ENCODE measurements at regions not wholly inside any gene's neighbourhood (a gene's known extent, or its start where the extent isn't known, plus 50 kb on each side); places are given as distances from the start of the nearest gene placed in this dataset.

DNA sequence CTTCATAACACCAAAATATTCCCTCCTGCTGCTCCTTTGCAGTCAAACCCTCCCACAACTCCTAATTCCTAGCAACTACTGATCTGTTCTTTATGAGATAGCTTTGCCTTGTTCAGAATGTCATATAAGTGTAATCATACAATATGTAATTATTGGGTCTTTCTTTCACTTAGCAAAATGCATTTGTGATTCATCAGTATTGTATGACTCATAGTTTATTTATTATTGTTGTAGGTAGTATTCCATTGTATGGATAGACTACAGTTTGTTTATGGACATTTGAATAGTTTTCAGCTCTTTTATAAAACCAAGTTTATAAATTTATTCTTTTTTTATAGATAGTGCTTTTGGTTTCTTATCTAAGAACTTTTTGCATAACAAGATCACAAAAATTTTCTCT, 468.2 kb upstream of the KIF2A start:
- no peak for DNase-seq

DNA sequence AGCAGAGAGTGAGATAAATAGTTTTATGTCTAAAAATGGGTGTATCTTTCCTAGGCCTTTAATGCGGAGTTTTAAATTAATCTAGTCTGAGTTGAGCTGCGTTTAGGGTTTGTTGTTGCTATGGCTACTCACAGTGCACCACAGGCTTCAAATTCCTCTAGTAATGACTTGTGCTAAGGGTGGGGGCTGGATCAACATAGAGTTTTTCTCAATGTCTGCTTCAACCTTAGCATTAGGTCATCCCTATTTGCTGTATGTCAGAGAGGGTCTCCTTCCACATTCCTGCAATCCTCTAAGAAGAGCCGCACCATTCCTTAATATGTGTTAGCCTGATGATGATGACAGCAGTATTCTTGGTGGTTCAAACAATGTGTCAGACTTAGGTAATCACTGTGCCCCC, 465.6 kb upstream of the KIF2A start:
- no peak for DNase-seq

DNA sequence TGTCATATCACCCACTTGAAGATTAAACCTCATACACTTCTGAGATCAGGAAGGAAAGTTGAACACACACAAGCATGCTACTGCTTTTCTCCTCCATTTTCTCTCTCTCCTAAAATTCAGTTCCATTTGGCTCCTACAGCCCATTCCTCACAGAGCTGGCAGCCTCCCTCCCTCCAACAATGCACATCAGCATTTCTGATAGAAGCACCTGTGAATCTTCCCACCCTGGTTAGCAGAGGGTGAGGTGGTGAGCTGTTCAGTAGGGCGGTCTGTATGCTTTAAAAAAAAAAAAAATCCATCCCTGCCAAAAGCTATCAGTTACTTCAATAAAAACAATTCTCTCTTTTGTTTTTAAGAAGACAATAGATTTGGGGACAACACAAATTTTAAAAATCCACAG, 463.2 kb upstream of the KIF2A start:
- no peak for DNase-seq

DNA sequence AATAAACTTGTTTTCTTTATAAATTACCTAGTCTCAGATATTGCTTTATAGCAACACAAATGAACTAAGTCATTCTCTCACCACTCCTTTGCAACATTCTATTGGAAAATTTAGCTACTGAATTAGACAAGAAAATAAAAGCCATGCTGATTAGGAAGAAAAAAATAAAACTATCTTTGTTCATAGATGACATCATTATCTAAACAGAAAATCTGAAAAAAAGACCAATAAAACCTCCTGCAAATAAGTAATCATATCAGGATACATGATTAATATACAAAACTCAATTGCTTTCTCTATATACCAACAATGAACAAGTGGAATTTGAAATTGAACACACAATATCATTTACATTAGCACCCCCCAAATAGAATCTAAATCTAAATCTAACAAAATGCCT, 455.3 kb upstream of the KIF2A start:
- DNase-seq = no peak

DNA sequence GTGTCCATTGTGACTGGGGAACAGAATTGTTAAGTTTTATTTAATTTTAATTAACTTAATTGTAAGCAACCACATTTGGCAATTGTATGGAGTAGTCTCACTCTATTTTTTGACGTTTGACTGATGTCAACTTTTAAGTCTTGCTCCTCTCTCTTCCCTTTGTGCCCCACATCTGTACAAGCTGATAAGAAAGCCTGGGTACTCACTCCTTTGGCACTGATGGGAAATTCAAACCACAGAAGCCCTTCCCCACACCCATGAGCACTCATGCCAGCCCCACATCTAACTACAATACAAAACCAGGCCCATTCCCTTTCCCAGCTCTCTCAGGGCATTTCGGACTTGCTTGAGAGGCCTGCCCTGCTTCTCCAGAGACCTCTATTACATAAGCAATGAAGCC, 451.5 kb upstream of the KIF2A start:
- DNase-seq = no peak

DNA sequence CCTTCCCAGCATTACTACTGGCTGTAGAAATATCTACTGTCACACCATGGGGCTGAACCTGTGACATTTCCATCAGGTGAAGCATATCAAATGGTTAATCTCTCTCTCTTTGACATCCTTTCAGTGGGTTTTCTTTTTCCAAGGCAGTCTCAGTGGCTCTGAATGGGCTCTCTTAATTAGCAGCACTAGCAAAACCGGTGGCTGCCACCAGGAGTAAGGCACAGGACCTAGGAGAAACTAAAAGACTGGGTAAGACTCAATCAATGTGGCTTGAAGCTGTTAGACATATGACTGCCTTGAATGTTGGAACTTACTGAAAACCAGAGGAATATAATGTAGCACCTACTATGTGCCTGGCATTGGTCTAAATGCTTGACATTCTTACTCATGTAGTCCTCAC, 445.0 kb upstream of the KIF2A start:
- DNase-seq = no peak

DNA sequence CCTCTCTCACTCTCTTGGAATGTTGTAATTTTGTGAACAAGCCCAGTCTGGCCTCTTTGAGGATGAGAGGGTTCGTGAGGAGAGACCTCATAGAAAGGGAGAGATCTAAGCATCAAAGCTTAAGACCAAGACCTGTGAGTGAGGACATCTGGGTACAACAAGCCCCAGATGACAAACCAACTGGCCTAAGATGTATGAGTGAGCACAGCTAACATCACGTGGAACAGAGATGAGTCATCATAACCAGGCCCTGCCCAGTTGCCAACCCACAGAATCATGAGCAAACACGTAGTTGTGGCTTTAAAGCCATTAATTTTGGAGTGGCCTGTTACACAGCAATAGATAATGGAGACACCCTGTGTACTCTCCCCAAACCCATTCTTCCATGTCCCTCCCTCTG, 439.1 kb upstream of the KIF2A start:
- DNase-seq = no peak

DNA sequence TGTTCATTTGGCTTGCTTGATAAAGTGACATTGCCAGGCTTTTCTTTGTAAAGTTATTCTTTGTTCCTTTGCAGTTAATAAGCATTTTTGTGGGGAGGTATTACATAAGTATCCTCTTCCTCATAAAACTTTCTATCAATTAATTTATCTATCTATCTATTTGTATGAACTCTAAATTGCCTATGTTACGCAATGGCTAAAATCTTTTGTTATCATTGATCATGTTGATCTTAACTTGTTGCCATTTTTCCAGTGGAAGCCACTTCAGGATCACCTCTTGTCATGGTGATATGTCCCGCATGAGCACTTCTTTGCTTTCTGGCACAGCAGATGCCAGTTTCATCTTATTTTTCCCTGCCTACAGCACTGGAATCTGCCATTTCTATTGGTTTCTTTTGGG, 436.7 kb upstream of the KIF2A start:
- no peak for DNase-seq

DNA sequence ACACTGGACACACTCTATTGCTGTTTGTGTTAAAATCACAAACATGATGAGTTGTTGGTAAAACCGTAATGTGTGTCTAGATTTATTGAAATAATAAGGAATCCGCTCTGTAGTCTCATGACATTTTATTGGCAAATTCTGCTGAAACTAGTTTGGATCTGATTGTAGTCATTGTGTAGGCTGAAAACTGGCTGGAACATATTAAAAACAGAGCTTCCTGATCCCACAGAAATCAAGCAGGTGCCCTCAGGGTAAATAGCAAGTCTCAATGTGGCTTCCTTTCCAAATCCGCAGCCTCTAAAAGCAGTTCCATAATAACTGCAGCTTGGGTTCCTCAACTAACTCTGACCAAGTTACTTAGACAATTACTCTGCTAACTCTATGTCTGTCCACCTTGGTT, 427.5 kb upstream of the KIF2A start:
- no peak for DNase-seq

DNA sequence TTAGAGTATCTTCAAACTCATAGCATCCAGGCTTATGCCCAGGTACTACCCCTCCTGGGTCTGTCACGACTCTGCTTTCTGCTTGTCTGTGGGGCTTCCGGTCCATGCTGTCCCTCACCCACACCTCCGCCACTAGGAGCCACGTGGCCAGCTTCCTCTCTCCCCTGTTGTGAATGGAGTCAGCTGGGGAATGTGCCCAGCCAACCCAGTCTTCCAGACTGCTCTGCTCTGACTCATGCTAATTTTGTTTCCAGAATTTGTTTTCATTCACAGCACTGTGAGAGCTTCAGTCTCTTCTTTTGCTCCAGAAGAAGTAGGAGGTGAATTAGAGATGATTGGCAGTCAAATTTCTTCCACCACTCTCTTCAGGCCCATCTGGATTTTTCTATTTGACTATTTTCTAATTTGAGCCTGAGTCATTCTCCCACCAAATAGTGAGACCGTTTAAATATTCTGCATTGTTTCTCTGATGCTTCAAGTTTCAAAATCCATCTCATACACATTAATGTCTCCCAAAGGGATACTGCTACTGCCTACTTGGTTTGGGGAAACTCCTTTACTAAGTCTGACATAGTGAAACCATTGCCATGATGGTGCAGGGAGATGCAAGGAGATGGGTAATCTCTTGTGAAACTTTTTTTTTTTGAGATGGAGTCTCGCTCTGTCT, 424.1 kb upstream of the KIF2A start:
- DNase-seq = no peak

DNA sequence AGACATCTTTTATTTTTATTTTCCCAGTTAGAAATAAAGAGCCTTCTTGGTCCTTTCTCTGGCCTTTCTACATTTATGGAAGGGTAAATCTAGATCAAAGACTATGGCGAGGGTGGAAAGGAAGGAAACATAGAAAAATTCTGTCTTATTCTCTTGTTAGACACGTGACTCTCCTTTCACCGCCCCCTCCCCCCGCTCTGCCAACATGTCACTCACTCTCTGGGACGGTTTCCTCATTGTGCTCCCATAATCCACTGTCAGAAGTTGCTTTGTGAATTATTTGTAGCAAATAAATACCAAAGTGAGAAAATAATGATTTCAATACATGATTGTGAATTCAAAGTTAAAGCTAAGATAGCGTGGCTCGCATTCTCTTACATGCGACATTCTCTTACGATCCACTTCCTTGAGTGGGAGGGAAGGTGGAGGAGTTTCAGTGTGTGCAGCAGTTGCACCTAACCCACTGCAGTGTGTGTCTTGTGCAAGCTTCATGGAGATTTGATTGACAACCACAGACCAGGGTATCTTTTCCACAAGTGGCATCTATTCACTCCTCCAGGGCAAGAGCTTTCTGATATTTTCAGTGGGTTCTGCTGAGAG, 423.0 kb upstream of the KIF2A start:
- DNase-seq = no peak

DNA sequence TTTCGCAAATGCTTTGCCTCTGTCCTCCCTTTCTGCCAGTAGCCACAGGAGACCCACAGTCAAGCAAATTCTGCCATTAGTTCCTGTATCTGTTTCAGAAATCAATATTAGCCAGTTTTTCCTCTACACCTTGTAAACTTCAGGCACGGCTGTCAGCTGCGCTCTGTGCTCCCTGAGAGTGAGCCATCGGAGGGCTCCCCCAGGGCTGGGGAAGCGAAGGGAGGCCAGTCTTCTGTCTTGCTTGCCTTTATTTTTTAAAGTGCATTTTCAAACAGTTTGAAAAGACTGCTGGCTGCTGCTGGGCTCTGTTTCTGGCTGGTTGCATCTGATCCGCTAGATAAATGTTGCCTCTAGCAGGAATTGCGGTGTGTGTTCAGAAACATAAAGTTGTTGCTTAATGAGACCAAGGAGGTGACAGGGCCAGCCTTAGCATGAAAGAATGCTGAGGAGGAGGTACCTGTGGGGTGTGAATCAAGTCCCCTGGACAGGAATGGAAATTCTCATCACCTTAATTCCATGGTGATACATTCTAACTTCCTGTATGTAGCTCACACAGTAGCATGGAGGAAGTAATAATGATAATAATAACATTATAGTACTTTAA, 421.7 kb upstream of the KIF2A start:
- DNase-seq = no peak

DNA sequence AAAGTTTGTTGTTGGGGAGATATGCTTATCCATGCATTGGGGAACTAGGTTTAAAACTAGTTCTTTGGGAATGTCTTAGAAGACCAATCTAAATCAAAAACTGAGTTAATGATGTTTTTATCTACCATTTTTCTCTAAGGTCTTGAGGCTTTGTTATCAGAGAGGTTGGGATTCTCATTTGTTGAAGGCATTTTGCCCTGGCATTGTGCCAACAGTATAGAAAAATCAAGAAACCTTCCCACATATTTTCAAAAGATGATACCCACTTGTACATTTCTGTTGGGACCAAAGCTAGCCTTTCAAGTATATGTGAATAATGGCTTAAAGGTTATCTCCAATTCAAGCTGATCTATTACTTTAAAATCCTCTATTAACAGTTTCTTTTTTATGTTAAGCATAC, 419.8 kb upstream of the KIF2A start:
- no peak for DNase-seq

DNA sequence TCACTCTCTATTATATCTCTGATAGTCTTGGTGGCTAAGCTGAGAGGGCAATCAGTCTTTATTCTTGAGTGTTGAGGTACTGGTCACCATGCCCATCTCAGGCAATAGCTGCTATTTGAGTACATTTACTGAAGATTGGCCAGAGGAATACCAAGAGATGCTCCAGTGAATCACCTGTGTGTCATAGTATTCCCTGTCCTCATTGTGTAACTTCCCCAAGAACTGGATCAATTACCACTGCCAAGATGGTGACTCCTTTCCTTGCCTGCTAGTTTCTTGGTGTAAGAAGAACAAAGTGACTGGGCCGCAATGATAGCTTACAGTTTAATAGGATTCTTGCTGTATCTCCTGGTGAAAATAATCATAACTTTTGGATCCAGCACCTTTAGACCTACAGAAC, 418.7 kb upstream of the KIF2A start:
- no peak for DNase-seq

DNA sequence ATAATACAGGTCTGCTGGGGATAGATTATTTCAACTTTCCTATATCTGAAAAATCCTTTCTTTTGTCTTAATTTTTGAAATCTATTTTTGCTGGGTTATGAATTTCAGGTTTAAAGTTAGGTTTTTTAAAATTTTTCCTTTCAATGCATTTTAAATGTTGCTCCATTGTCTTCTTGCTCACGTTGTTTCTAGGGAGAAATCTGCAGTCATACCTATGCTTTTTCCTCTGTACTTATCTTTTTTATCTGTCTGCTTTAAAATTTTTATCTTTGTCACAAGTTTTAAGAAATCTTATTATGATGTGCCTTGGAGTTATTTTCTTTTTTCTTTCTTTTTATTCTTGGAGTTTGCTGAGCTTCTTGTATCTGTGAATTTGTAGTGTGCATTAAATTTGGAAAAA, 412.0 kb upstream of the KIF2A start:
- no peak for DNase-seq

DNA sequence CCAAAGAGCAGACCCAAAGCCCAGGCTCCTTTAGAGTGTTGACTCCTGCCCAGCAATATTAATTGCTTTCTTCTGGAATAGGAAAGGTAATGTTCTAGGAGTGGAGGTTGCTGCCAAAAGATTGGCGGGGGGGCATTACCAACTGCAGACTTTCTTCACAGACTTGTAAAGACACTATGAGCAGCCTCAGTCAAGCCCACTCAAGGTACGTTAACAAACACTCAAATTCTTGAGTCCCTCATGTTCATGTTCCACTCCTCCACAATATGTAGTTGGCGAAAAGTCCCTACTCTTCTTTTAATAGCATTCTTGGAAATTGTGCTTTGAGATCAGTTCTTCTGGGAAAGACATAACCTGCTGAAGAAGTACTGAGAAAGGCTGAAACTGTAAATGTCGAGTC, 409.2 kb upstream of the KIF2A start:
- DNase-seq = no peak

DNA sequence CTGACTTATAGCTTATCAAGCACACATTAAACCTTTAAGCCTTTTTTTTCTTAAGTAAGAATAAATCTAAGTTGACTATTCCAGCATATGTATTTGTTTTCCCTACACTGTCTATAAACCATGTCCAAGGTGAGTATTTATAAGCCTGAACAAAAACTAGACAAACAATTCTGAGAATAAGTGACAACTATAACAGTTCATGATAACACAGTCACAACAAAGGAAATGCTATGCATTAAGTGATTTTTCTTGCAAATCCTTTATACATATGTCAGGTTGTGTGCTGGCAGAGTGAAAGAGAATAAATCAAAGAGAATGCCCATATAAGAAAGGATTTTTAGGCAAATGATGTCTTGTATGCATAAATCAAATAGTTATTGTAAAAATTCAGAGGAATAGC, 408.8 kb upstream of the KIF2A start:
- no peak for DNase-seq

DNA sequence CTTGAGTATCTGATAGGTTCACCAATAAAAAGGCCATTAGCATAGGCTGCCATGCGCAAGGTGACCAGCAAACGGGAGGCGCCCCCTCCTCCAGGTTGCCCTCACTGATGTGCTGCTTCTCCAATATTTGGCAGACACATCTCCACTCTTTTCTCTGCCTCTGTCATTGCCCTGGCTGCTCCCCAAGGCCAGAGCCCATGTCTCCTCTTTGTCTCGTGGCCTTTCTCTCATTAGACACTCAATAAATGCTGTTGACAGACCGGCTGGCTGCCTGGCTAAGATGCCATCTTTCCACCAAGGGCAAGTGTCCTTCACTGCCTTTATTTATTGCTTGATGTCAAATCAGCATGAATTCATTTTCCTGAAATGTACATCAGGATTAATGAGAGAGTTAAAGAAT, 404.0 kb upstream of the KIF2A start:
- no peak for DNase-seq

DNA sequence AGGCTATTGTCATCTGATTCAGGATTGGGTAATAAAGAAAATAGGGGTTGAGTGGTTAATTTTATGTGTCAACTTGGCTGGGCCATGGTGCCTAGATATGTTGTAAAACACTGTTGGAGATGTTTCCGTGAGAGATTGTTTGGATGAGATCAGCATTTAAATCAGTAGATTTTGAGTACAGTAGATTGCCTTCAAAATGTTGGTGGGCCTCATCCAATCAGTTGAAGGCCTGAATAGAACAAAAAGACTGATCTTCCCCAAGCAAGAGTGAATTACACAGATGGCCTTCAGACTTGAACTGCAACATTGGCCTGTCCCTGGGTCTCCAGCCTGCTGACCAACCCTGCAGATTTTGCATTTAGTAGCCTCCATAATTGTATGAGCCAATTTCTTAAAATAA, 401.3 kb upstream of the KIF2A start:
- no peak for DNase-seq

DNA sequence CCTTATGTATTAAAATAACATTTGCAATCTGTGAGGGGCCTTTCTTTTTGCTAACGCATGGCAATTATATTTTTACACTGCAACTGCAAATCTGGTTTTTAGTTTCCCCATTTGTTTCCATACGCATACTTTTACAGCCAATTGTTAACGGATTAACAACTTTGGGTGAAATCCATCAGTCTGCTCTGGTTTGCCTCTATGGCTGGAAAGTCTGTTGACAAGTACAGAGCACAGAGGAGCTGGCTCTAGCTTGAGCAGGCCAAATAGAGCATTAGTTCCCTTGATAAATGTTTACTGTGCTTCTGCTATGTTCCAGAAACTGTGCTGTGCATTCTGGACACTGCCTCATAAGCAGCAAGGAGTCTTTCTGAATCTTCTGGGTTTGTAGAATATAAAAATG, 400.4 kb upstream of the KIF2A start:
- no peak for DNase-seq

DNA sequence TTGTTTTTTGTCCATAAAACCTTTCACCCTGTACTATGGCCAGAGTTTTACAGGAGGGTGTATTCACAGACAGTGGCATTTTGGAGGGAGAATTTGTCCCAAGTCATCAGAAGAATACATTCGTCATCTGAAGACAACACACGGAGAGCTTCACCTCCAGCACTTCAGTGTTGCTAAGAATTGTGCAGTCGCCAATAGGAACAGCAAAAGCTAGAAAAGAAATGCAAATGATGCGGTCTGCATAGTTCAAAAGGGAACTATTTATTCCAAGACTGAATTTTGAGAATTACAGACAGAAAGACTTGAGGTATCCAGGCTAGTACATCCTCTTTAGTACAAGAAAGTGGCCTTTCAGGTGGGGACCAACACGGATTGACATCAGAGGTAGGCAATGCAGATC, 399.2 kb upstream of the KIF2A start:
- DNase-seq = no peak

DNA sequence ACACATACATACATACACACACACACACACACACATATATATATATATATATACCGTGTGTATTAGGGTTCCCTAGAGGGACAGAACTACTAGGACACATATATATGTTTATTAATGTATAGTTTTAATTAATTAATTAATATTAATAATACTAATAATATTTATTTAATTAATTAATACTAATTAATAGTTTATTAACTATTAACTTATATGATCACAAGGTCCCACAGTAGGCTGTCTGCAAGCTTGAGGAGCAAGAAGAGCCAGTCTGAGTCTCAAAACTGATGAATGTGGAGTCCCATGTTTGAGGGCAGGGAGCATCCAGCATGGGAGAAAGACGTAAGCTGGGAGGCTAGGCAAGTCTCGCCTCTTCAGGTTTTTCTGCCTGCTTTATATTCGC, 398.0 kb upstream of the KIF2A start:
- no peak for DNase-seq

DNA sequence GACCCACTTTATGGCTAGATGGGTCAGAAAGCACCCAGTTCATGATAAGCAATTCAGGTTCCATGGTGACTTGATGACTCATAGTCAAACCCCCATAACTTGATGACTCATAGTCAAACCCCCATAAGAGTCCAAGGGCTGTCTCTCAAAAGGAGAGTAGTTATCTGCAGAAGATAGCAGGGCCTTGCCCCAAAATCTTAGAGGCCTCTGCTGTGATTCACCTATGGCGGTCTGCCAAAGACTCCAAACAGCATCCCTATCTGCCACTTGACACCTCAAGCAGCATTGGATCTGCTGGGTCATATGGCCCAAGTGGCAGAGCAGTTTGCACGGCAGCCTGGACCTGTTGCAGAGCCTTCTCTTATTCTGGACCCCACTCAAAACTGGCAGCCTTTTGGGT, 395.2 kb upstream of the KIF2A start:
- no peak for DNase-seq

DNA sequence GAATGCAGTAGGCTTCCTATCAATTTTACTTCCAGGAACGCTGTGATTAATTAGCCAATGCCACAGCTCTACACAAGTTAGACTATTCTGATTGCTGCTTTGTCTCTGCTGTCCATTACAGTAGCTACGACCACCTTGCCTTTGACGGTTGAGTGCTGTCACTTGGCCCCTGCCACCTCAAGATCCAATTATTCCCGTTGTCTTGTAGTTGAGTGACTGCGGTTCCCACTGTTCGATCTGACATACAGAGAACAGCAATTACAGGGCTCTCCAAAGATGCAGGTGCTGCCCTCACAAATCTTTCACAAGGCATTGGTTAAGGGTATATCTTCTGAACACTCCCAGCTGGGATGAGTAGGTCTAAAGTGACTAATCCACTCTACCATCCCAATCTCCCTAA, 393.4 kb upstream of the KIF2A start:
- DNase-seq = no peak

DNA sequence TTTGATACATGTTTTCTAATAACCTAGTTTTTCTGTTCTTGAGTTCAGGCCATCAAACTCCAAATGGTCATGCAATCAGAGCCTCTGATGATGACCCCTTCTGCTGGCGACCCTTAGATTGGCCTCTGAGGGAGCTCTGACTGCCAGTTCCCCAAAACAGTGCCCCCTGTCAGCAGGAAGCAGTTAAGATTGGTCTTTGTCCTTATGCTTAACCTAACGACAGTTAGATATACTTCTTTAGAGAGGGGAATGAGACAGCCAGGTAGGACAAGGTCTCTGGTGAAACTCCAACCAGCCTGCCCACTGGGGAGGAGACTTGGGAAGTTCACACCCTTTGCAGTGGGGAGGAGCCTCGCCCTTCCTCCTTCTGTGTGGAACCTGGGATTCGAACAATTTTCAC, 390.4 kb upstream of the KIF2A start:
- DNase-seq = no peak

Measured in activated CD8-positive, alpha-beta memory T cell treated with anti-CD3 and anti-CD28 coated beads, Interleukin-2, amount 50 U/mL, for 48 hours (primary cell).